Stomach (tissue), 4 donors: ENCODE measurements at regions not wholly inside any gene's neighbourhood (a gene's known extent, or its start where the extent isn't known, plus 50 kb on each side); places are given as distances from the start of the nearest gene placed in this dataset.

Experiments
- CTCF ChIP-seq, 7 experiments: fragments of 450-650 bp in 4 of 7; fragments of 200-600 bp in 3 of 7; sonication (generic) in 3 of 7; IDR thresholded peaks; one replicate each; pipeline ENCODE4 v1.5.1; 2016 to 2019; ENCODE audit warnings: antibody characterized with exemption in 7 of 7, control low read depth in 2 of 7, mild to moderate bottlenecking in 1 of 7
- POLR2A ChIP-seq, 4 donors: fragments of 450-650 bp; IDR thresholded peaks; one replicate each; pipeline ENCODE4 v1.6.1; 2016; ENCODE audit warnings: antibody characterized with exemption in 4 of 4, control low read depth in 2 of 4, mild to moderate bottlenecking in 1 of 4, moderate library complexity in 1 of 4
- POLR2AphosphoS5 ChIP-seq, 3 donors: sonication (generic); formaldehyde crosslinking; IDR thresholded peaks; one replicate each; pipeline ENCODE4 v1.6.1; 2016; ENCODE audit warnings: antibody characterized with exemption in 3 of 3

GRCh38 chr20:29430531-29430930, 1826.9 kb upstream of the DEFB115 start:
- no peak for TF ChIP-seq POLR2A (IDR thresholded peaks at IDR 0.05)
- TF ChIP-seq CTCF (IDR thresholded peaks at IDR 0.05): no peak
- no peak for TF ChIP-seq POLR2AphosphoS5 (IDR thresholded peaks at IDR 0.05)
